ENCODE measurements at regions not wholly inside any gene's neighbourhood (a gene's known extent, or its start where the extent isn't known, plus 50 kb on each side); places are given as distances from the start of the nearest gene placed in this dataset.

GRCh38 chr7:131955679-131956078 lies 399.3 kb upstream of the PODXL start:
- no peak for DNase-seq (ENCODE audit: low read depth, low spot score)
- no peaks in the 10 kb centered on the region for H3K9me1 ChIP-seq (replicated peaks; ENCODE audit: control insufficient read depth, extremely low read depth, insufficient read depth, low read length)
- no peaks in the 10 kb centered on the region for H3K79me2 ChIP-seq (ENCODE audit: control insufficient read depth, insufficient read depth, low read length)
- H3K9ac ChIP-seq (replicated peaks; ENCODE audit: extremely low read depth, insufficient read depth, low read length), result no peak overlapping the region
- CTCF ChIA-PET, result interaction anchor here (0.8 to 1.7 kb wide), 5 partner anchors 9 to 625 kb away, joined by 3 to 5 read pairs (median 3); no protein-coding TSS in a partner anchor
- H3K4me3 ChIP-seq (replicated peaks in 1 of 3; ENCODE audit: insufficient read depth in 1 of 3, low read depth in 1 of 3, low read length in 3 of 3), result no peak overlapping the region
- no peaks in the 10 kb centered on the region for H3K9me3 ChIP-seq (replicated peaks; ENCODE audit: control insufficient read depth, insufficient read depth, low read length)
- FAIRE-seq, result no peak
- dilution Hi-C loops (cut with MboI; ENCODE audit: extremely low pct_ligation_motif_present, low sequenced_read_pairs) (no loop called here), intact Hi-C loops (cut with micrococcal nuclease) (no loop called here)
- no peak overlapping the region for H2AFZ ChIP-seq (ENCODE audit: low read depth, low read length)
- POLR2A ChIA-PET, result no interaction called here
- H3K36me3 ChIP-seq (ENCODE audit: control insufficient read depth in 2 of 2, extremely low read depth in 1 of 2, insufficient read depth in 2 of 2, low read length in 2 of 2), result no peaks in the 10 kb centered on the region
- H3K4me1 ChIP-seq (ENCODE audit: control insufficient read depth, extremely low read depth, insufficient read depth, low read length), result no peaks in the 10 kb centered on the region
- TF ChIP-seq POLR2AphosphoS5 (IDR thresholded peaks at IDR 0.05; ENCODE audit: insufficient read depth, low read depth, low read length) (no peak), FOS (IDR thresholded peaks at IDR 0.05; ENCODE audit: borderline replicate concordance, insufficient read depth, low read length) (no peak), EZH2 (IDR thresholded peaks at IDR 0.05; ENCODE audit: borderline replicate concordance, low read depth, low read length, severe bottlenecking) (no peak), MYC (IDR thresholded peaks at IDR 0.05; ENCODE audit: low read depth, low read length) (no peak), CTCF (IDR thresholded peaks at IDR 0.05; ENCODE audit: extremely low read depth in 1 of 2, insufficient read depth in 1 of 2, low read depth in 1 of 2, low read length in 2 of 2) (no peak), JUN (IDR thresholded peaks at IDR 0.05; ENCODE audit: borderline replicate concordance, insufficient read depth, insufficient read length, low read depth) (no peak)
- no peaks in the 10 kb centered on the region for H4K20me1 ChIP-seq (replicated peaks; ENCODE audit: control insufficient read depth, extremely low read depth, insufficient read depth, low read length)
- peaks cover 11 to 22% of the 10 kb centered on the region in 2 experiments for H3K27me3 ChIP-seq (ENCODE audit: control insufficient read depth in 2 of 2, insufficient read depth in 2 of 2, low read length in 2 of 2)
- no TSS peak for BruUV-seq (replicated peaks)
- H3K27ac ChIP-seq (ENCODE audit: insufficient read depth, low read depth, low read length), result no peak overlapping the region
- no peak overlapping the region for H3K4me2 ChIP-seq (ENCODE audit: insufficient read depth, low read length)
